CD14-positive monocyte (primary cell): ENCODE measurements at regions not wholly inside any gene's neighbourhood (a gene's known extent, or its start where the extent isn't known, plus 50 kb on each side); places are given as distances from the start of the nearest gene placed in this dataset.

Experiments
- DNase-seq, 3 donors: peaks; one replicate each; pipeline ENCODE4 v3.0.0-alpha.2; 2011 to 2022
- H2AFZ ChIP-seq: 2 replicates; pipeline ENCODE4 v1.6.0; 2012; ENCODE audit warnings: mild to moderate bottlenecking, low read depth, low read length, inconsistent platforms; ENCODE audit not compliant: insufficient read depth, poor library complexity, severe bottlenecking
- H3K27ac ChIP-seq, 2 donors: 1 replicate in 1 of 2; 2 replicates in 1 of 2; pipeline ENCODE4 v1.5.1; 2012 to 2013; ENCODE audit warnings: low read length in 2 of 2, control low read depth in 1 of 2, inconsistent platforms in 1 of 2, low read depth in 1 of 2, mild to moderate bottlenecking in 1 of 2
- H3K27me3 ChIP-seq, 2 donors: one replicate each; pipeline versions ENCODE4 v1.6.0 to v1.6.1; 2011 to 2013; ENCODE audit warnings: low read length in 2 of 2; ENCODE audit not compliant: control insufficient read depth in 2 of 2, insufficient read depth in 2 of 2
- H3K36me3 ChIP-seq, 2 donors: replicated peaks in 1 of 2; 1 replicate in 1 of 2; 2 replicates in 1 of 2; pipeline versions ENCODE4 v1.5.1 to v1.6.1; 2012 to 2013; ENCODE audit warnings: low read length in 2 of 2, control low read depth in 1 of 2, inconsistent platforms in 1 of 2, mild to moderate bottlenecking in 1 of 2; ENCODE audit not compliant: insufficient read depth in 2 of 2, control insufficient read depth in 1 of 2
- H3K4me1 ChIP-seq, 2 donors: 1 replicate in 1 of 2; 2 replicates in 1 of 2; pipeline versions ENCODE4 v1.5.1 to v1.6.1; 2012 to 2013; ENCODE audit warnings: low read length in 2 of 2, control low read depth in 1 of 2, inconsistent platforms in 1 of 2, mild to moderate bottlenecking in 1 of 2, moderate library complexity in 1 of 2; ENCODE audit not compliant: insufficient read depth in 2 of 2, control insufficient read depth in 1 of 2
- H3K4me2 ChIP-seq: replicated peaks from 2 replicates; pipeline ENCODE3; 2012; ENCODE audit warnings: low read length, moderate library complexity, mild to moderate bottlenecking; ENCODE audit not compliant: poor library complexity, severe bottlenecking; ENCODE audit errors: extremely low read depth
- H3K4me3 ChIP-seq, 3 experiments: fragments of 200-600 bp in 1 of 3; sonication (generic) in 1 of 3; replicated peaks in 1 of 3; 1 replicate in 2 of 3; 2 replicates in 1 of 3; pipeline ENCODE4 v1.5.1; 2011 to 2013; ENCODE audit warnings: low read length in 3 of 3, mild to moderate bottlenecking in 3 of 3, control low read depth in 2 of 3, low read depth in 2 of 3, inconsistent platforms in 1 of 3, moderate library complexity in 1 of 3
- H3K79me2 ChIP-seq: 2 replicates; pipeline ENCODE4 v1.6.0; 2012; ENCODE audit warnings: mild to moderate bottlenecking, control low read depth, inconsistent platforms, low read length, moderate library complexity; ENCODE audit not compliant: insufficient read depth
- H3K9ac ChIP-seq: 2 replicates; pipeline ENCODE4 v1.6.0; 2017; ENCODE audit warnings: low read length, mild to moderate bottlenecking; ENCODE audit not compliant: insufficient read depth, poor library complexity, severe bottlenecking
- H3K9me3 ChIP-seq, 2 donors: replicated peaks in 1 of 2; 1 replicate in 1 of 2; 2 replicates in 1 of 2; pipeline versions ENCODE4 v1.5.1 to v1.6.1; 2012 to 2013; ENCODE audit warnings: low read length in 2 of 2, control low read depth in 1 of 2; ENCODE audit not compliant: control insufficient read depth in 1 of 2, insufficient read depth in 1 of 2
- H4K20me1 ChIP-seq: 2 replicates; pipeline ENCODE4 v1.6.0; 2012; ENCODE audit warnings: mild to moderate bottlenecking, low read length, control low read depth, moderate library complexity; ENCODE audit not compliant: insufficient read depth
- H3K27ac Mint-ChIP-seq, 7 donors: one replicate each; pipeline ENCODE4 v1.8.0; 2020; ENCODE audit warnings: mild to moderate bottlenecking in 7 of 7, mixed read lengths in 7 of 7, moderate library complexity in 6 of 7, inconsistent platforms in 2 of 7
- H3K27me3 Mint-ChIP-seq, 3 donors: one replicate each; pipeline ENCODE4 v1.8.0; 2021 to 2022; ENCODE audit warnings: low read depth in 3 of 3, mild to moderate bottlenecking in 3 of 3, mixed read lengths in 3 of 3, moderate library complexity in 3 of 3, inconsistent platforms in 1 of 3
- H3K36me3 Mint-ChIP-seq, 2 donors: one replicate each; pipeline ENCODE4 v1.8.0; 2020; ENCODE audit warnings: mixed read lengths in 2 of 2, inconsistent platforms in 1 of 2, mild to moderate bottlenecking in 1 of 2
- H3K4me1 Mint-ChIP-seq: one replicate; pipeline ENCODE4 v1.8.0; 2020; ENCODE audit warnings: mild to moderate bottlenecking, mixed read lengths
- H3K4me3 Mint-ChIP-seq, 2 donors: one replicate each; pipeline ENCODE4 v1.8.0; 2020; ENCODE audit warnings: mild to moderate bottlenecking in 2 of 2, mixed read lengths in 2 of 2, moderate library complexity in 1 of 2
- H3K9me3 Mint-ChIP-seq, 7 donors: one replicate each; pipeline ENCODE4 v1.8.0; 2020 to 2022; ENCODE audit warnings: mixed read lengths in 7 of 7, mild to moderate bottlenecking in 6 of 7, moderate library complexity in 6 of 7, inconsistent platforms in 2 of 7
- CTCF ChIP-seq: fragments of 200-600 bp; IDR thresholded peaks from one replicate; pipeline ENCODE4 v1.8.0; 2022; ENCODE audit warnings: antibody characterized with exemption, mild to moderate bottlenecking
- WGBS: methylation state at CpG from one replicate; pipeline ENCODE4 v1.1.5; 2013; ENCODE audit warnings: missing lambda C conversion rate; ENCODE audit not compliant: insufficient coverage; 5-methylcytosine and 5-hydroxymethylcytosine counted together
- intact Hi-C, 2 donors: fragments of 100-400 bp; cut with micrococcal nuclease; formaldehyde crosslinking; loops; one replicate each; pipeline versions ENCODE4 v1.15.0 to v1.15.1; 2023

DNA sequence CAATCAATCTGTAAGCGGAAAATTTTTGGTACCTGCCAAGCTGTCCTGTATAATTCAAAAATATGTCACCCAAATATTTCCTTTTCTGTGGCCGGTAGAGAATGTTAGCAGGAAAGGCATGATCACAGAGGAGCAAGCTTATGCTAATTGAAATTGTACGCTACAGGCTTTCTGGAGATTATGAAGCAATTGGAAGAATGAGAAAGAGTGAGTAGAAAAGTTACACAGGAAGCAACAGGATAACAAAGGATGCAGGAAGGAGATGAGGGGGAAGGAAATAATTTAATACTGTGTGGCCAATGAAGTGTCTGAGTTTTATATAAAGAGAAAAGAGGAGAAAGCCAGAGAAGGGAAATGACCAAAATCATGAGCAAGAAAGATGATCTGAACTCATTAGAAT lies 627.2 kb upstream of the STXBP6 start:
- peaks cover 3 to 20% (median 11%) of the 10 kb centered on the region in 7 donors for H3K9me3 Mint-ChIP-seq
- no peak overlapping the region for H3K4me3 Mint-ChIP-seq
- no peak overlapping the region for H3K27ac Mint-ChIP-seq
- DNase-seq: no peak
- H3K36me3 Mint-ChIP-seq: no peaks in the 10 kb centered on the region
- no peak overlapping the region for H3K4me3 ChIP-seq
- H3K27ac ChIP-seq: no peak overlapping the region
- no peaks in the 10 kb centered on the region for H4K20me1 ChIP-seq
- no peaks in the 10 kb centered on the region for H3K79me2 ChIP-seq
- no peaks in the 10 kb centered on the region for H3K27me3 ChIP-seq
- no peak overlapping the region for H2AFZ ChIP-seq
- H3K36me3 ChIP-seq: no peaks in the 10 kb centered on the region
- TF ChIP-seq CTCF: no peak
- H3K4me2 ChIP-seq: no peak overlapping the region
- peaks cover 18 to 19% of the 10 kb centered on the region in 2 donors for H3K9me3 ChIP-seq
- intact Hi-C loops: no loop called here
- no peaks in the 10 kb centered on the region for H3K4me1 ChIP-seq
- peaks cover 0 to 2% (median 0%) of the 10 kb centered on the region in 3 donors for H3K27me3 Mint-ChIP-seq
- 77% methylated on average over 2 of the region's 3 CpGs for WGBS
- no peaks in the 10 kb centered on the region for H3K4me1 Mint-ChIP-seq
- no peak overlapping the region for H3K9ac ChIP-seq

- no peak overlapping the region for H3K27ac Mint-ChIP-seq
- no peaks in the 10 kb centered on the region for H4K20me1 ChIP-seq
- peaks cover 0 to 7% (median 2%) of the 10 kb centered on the region in 7 donors for H3K9me3 Mint-ChIP-seq
- H3K36me3 ChIP-seq: no peaks in the 10 kb centered on the region
- H3K36me3 Mint-ChIP-seq: no peaks in the 10 kb centered on the region
- no peak for DNase-seq
- no peak overlapping the region for H3K27ac ChIP-seq
- WGBS: no CpG with 5 or more reads among the region's 2 CpGs
- H3K4me2 ChIP-seq: no peak overlapping the region
- no peaks in the 10 kb centered on the region for H3K79me2 ChIP-seq
- H3K9ac ChIP-seq: no peak overlapping the region
- no peaks in the 10 kb centered on the region for H3K4me1 Mint-ChIP-seq
- peaks cover 0 to 4% of the 10 kb centered on the region in 2 donors for H3K9me3 ChIP-seq
- H3K4me3 ChIP-seq: no peak overlapping the region
- H3K4me1 ChIP-seq: no peaks in the 10 kb centered on the region
- no peak overlapping the region for H3K4me3 Mint-ChIP-seq
- intact Hi-C loops: no loop called here
- H2AFZ ChIP-seq: no peak overlapping the region
- no peak for TF ChIP-seq CTCF
- H3K27me3 Mint-ChIP-seq: no peaks in the 10 kb centered on the region
- H3K27me3 ChIP-seq: no peaks in the 10 kb centered on the region
Observed at GRCh38 chr14:25667387-25667786, 617.4 kb upstream of the STXBP6 start.
